Fibroblast of skin of abdomen (primary cell): ENCODE measurements at regions not wholly inside any gene's neighbourhood (a gene's known extent, or its start where the extent isn't known, plus 50 kb on each side); places are given as distances from the start of the nearest gene placed in this dataset.
"Not testable (repeated sequence)": the region's sequence is repeated elsewhere in the genome, so short reads cannot be mapped to it uniquely, and the experiment has no call there.

Source experiments
- DNase-seq: peaks from one replicate; pipeline ENCODE4 v3.0.0-alpha.2; 2013

DNA sequence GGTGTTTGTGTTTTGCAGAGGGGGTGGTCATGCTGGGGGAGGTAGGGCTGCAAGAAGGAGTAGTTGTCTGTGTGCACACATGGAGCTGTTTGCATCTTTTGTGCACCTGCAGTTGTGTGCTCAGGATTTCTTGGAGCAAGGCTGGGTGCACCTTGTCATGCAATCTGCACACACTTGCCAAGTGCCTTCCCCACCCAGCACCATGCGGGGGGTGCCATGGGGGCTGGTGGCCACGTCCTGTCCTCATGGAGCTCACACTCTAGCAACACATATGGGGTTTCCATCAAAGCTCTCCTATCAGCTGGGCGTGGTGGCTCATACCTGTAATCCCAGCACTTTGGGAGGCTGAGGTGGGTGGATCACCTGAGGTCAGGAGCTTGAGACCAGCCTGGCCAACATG, 111.6 kb downstream of the CRLF3 start:
- not testable (repeated sequence) for DNase-seq

DNA sequence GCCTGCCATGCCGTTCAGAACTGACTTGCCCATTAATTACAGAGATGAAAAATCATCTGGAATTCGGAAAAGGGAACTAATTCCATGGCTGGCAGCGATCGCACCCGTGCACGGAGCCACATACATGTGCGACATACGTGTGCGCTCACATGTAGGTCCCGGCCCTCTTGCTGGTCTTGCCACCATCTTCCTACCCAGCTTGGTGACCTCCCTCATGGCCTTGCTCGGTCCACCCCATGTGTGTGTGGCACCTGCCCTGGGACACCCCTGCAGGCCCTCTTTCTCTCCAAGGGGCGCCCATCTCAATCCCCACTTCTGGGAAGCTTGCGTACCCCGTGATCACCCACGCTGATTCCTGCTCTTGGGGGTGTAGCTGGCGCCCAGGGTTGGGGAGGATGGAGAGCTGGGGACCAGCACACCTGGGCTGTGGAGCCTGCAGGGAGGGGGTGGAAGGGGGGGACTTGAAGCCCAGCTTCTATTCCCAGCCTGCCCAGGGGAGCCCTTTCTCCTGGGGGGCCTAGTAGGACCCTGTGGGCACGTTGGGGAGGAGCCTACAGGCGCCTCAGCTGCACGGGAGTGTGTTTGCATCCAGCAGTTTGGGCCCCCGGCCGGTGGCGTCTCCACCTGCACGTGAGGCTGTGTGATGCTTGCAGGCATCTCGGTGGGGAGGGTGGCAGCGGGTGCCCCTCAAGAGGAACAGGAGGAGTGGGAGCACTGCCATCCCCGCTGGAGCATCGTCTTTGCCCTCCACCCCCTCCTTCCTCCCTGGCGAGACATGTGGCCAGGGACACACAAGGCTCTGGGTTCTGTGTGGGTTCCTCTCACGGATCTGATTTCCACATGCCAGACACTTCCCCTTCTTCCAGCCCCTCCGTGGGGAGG, 112.6 kb downstream of the CRLF3 start:
- DNase-seq: not testable (repeated sequence)

DNA sequence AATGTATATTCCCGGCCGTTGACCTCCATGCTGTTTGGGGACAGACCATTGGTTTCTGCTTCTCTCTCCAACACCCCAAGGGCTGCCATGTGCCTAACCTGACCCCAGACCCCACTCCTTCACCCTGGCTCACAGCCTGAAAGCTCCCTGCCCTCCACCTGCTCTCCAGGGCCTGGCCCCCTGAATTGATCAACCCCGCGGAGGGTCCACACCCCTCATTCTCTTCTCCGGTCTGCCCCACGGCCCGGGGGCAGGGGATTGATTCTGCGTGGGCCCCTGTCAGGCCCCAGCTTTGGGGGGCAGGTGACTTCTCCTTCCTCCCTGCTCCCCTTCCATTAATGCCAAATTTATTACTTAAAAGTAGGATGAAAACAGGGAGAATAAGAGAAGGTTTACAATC, 113.3 kb downstream of the CRLF3 start:
- DNase-seq: not testable (repeated sequence)

- DNase-seq: not testable (repeated sequence)
These were observed 114.0 kb downstream of the CRLF3 start for GRCh38 chr17:30710276-30711088.

DNA sequence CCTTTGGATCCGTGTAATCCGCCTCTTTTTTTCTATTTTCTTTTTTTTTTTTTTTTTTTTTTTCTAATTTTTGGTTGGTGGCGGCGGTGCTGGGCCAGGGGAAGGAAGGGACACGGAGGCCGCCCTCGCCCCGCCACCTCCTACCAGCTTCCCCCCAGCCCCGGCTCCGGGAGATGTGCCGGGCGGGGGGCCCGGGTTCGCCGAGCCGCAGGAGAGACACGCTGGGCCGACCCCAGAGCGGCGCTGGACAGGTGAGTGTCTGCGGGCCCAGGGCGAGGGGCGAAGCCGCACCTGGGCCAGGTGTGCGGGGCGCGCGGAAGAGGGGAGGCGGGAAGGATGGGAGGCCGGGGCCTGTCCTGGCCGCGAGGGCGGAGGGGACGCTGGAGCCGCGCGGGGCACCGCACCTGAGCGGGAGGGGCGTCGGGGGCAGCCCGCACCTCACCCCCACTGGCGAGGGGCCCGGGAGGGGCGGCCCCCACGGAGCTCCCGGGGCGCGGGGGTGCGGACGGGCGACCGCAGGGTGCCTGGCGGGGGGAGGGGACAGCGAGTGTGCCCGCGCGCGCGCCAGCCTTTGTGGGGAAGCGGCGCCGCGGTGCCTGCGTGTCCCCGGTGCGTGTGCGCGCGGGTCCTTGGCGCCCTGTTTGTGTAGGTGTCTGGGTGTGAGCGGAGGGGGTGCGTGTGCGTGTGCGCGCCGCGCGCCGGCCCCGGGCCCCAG, 114.8 kb downstream of the CRLF3 start:
- not testable (repeated sequence) for DNase-seq

DNA sequence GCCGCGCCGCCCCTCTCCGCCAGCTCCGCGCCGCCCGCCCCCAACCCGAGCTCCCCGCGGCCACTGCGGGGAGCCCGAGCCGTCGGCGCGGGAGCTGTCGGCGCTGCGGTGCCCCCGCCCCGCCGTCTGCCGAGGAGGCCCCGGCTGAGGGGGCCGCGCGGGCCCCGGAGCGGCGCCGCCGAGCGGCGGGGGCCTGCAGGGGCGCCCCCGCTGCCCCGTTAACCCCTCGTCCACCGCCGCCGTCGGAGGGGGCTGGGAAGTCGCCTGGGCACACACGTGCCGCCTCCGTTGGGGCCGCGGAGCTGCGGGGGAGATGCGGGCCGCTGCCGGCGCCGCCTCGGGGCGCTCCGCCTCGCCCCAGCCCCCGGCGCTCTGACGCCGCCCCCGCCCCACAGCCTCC, 115.4 kb downstream of the CRLF3 start:
- DNase-seq: peak; percentile 25

DNA sequence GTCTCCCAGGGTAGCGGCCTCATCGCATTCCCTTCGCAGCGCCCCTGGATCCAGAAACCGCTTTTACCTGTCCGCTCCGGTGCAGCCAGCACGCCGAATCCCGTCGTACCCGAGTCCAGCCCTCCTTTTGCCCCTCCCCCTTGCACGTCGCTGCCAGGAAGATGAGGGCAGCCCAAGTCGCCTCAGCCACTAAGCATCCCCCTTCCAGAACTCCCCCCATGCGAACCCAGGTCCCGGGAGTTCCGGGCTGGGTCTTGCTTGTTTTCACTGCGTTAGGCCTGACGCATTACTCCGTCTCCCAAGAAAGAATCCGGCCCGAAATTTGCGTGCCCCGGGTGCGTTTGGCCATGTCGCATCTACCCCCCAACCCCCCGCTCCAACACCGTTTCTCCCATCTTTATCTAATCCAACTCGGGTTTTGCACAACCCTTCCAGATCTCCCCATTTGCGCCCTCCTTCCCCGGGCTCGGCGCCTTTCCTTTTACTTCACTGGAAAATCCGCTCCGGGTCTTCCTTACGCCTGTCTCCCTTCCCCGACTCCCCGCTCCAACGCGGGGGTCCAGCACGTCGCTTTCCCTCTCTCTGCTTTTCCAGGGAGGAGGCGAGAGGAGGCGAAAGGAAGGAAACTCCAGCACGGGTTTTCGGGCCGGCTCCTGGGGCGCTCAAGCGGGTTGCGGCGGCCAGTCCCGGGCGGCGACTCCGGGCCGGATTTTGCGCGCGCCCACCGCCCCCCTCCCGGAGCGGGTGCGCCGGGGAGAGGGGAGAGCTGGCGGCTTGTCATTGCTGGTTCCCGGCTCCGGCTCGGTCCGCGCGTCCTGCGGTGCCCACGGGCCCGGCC, 116.0 kb downstream of the CRLF3 start:
- peak; percentile 99 for DNase-seq

DNA sequence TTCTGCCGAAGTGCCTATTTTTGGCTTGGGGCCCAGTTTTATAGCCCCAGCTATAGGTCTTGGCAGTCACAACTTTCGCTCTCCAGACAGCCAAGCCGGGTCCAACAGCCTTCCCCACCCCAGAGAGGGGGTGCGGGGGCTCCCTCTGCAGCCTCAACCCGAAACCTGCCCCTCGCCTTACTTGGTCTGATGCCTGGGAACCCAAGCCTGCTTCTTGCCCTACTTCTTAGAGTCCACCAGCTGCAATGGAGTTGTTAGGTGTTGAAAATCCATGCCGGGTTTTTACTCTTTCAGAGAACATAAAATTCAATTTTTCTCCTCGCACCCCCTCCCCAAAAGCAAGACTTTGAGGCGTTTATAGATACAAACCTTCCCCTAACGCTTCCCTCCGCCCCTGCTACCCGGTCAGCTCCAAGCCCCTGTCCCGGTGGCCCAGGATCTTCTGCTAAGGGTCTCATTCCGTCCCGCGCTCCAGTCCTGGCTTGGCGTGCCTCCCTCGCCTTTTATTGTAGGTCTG, 116.7 kb downstream of the CRLF3 start:
- DNase-seq: not testable (repeated sequence)

- DNase-seq: not testable (repeated sequence)
These were observed 117.8 kb downstream of the CRLF3 start for GRCh38 chr17:30706461-30707335.

GRCh38 chr17:30706004-30706403, 118.5 kb downstream of the CRLF3 start:
- DNase-seq: not testable (repeated sequence)

DNA sequence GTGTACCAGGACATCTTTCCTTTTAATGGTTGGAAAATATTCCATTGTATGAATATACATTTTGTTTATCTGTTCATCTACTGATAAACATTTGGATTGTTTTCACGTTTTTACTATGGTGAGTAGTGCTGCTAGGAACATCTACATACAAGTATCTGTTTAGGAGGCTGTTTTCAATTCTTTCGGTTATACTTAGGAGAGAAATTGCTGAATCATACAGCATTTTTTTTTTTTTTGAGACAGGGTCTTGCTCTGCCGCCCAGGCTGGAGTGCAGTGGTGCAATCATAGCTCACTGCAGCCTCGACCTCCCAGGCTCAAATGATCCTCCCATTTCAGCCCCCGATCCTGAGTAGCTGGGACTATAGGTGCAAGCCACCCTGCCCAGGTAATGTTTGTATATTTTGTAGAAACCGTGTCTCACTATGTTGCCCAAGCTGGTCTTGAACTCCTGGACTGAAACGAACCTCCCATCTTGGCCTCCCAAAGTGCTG, 122.9 kb downstream of the CRLF3 start:
- no peak for DNase-seq

DNA sequence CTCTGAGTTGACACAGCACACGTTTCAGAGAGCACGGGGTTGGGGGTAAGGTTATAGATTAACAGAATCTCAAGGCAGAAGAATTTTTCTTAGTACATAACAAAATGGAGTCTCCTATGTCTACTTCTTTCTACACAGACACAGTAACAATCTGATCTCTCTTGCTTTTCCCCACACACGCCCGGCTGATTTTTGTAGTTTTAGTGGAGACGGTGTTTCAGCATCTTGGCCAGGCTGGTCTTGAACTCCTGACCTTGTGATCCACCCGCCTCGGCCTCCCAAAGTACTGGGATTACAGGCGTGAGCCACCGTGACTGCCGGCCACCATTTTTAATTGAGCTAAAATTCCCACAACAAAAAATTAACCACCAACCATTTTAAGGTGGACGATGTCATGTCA, 123.7 kb downstream of the CRLF3 start:
- DNase-seq: not testable (repeated sequence)

DNA sequence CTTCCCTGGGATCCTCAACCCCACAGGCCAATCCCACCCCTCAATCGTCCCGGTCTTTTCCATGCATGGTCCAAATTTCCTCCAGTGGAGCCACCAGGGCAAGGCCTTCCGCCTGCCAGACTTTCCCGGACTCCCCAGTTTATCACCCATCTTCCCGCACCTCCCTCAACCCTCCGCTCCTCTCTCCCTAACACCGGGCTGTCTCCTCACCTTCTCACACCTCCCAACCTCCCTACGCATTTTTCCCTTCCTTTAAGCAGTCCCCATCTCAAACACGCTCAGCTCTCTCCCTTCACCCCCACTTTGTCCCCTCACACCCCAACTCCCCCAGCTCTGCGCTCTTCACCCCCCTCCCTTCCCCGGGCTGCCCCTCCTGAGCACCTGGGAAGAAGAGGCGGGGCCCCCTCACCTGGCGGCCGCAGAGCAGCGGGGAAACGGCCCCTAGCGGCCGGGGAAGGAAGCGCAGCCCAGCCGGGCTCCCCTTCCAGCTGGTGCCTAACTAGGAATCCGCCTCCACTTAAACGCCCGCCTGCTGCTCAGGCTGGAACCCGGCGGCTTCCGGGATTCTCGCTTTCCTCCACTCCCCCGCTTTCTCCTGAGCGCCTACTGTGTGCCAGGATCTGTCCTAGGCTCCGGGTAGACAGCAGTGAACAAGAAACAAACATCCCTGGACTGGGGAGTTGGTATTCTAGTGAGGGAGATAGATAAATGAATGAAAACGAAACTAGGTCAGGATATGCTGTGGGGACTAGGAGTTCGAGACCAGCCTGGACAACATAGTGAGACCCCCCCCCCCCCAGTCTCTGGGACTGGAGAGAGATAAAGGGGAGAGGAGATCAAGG, 126.7 kb downstream of the CRLF3 start:
- DNase-seq: peak; percentile 33

GRCh38 chr17:30696234-30696633, 128.3 kb downstream of the CRLF3 start:
- DNase-seq: no peak

GRCh38 chr17:30695265-30695811, 129.2 kb downstream of the CRLF3 start:
- peak; percentile 45 for DNase-seq

DNA sequence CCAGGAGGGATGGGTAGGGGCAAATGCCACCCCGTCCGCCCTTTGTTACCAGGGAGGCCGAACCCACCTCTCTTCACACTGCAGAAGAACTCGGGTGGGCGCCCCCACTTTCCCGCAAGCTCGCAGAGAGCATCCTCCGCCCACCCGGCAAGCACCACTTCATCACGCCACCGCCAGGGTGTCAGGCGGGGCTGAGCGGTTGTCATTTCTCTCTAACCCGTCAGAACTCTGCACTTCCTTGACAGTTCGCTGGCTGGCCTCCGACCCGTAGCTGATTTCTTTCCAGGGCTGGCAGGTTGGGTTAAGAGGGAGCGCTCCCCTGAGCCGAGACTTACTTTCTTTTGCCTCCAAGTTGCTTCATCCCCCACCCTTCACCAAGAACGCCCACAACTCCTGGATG, 130.7 kb downstream of the CRLF3 start:
- not testable (repeated sequence) for DNase-seq

DNA sequence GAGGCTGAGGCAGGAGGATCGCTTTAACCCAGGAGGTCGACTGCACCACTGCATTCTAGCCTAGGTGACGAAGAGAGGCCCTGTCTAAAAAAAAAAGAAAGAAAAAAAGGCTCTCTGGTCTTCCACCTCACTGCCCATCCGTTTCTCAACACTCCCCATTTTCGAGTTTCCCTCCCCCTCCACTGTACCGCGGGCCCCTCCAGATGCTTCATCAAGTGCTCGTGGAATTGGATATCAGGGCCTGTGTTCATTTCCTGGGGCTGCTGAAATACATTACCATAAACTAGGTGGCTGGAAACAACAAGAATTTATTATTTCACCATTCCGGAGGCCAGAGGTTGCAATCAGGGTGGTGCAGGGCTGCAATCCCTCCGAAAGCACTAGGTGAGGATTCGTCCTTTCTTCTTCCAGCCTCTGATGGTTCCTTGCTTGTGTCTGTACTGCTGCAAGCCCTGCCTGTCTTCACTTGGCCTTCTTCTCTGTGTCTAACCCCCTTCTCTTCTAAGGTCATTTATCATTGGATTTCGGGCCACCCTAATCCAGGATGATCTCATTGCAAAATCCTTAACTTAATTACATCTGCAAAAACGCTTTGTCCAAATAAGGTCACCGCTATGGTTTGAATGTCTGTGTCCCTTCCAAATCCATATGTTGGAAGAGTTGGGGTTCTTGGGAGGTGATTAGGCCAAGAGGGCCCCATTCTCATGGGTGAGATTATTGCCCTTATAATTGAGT, 135.1 kb downstream of the CRLF3 start:
- peak; percentile 27 for DNase-seq
